ENCODE measurements at regions not wholly inside any gene's neighbourhood (a gene's known extent, or its start where the extent isn't known, plus 50 kb on each side); places are given as distances from the start of the nearest gene placed in this dataset.

DNA sequence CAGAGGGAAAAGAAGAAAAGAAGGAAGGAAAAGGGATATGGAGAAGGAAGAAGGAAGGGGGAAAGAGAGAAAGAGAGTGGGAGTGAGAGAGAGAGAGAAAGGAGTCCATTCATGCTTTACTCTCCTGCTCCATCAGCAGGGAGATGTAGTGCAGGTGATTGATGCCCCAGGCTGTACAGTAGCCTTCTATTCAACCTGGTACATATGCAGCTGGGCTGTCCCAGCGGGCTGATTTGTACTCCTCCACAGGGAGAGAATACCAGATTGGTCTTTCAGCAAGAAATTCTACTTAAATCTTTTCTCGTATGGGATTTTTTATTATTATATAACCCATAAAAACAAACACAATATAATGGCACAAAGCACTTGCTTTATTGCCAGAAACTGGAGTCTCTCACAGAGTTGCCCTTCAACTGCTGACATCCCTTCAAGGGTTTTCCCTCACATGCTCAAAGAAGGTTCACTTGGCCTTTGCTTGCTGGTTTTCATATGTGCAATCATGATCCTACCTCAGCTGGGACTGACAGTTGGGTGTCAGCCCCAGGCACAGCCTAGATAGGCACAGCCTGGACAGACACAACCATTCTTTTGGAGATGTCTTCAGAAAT, 380.1 kb upstream of the RIOK2 start:
- TF ChIP-seq EZH2 (IDR thresholded peaks at IDR 0.05; ENCODE audit: insufficient read depth, poor library complexity, severe bottlenecking) (no peak), EZH2phosphoT487 (IDR thresholded peaks at IDR 0.05; ENCODE audit: insufficient read depth, low read depth) (no peak)

All from GM23248 (cell line).